ENCODE measurements at regions not wholly inside any gene's neighbourhood (a gene's known extent, or its start where the extent isn't known, plus 50 kb on each side); places are given as distances from the start of the nearest gene placed in this dataset.
"Not testable (repeated sequence)": the region's sequence is repeated elsewhere in the genome, so short reads cannot be mapped to it uniquely, and the experiment has no call there.

DNA sequence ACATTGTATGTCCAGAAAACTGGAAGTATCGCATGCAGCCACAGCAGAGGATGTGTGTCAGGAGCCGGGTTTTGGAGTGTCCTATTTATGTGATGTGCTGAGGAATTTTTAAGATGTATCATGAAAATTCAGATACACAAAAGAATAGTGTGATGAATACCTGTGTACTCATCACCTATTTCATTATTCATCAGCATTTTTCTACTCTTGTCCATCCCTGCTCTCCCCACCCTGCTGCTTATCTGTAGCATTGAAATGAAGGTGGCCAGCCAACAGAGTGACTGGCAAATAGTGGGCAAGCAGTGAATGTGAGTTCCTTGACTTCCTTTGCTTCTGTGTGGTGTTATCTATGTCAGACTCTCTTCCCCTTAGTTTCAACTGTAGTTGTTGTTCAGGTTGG lies 108.7 kb upstream of the NUTM2F start:
- not testable (repeated sequence) for H3K9me3 ChIP-seq, ATAC-seq, H3K27me3 ChIP-seq, H3K27ac ChIP-seq, H3K4me1 ChIP-seq, H3K4me3 ChIP-seq
- WGBS, 2 donors (ENCODE audit: low coverage in 1 of 2), result no CpG with 5 or more reads among the region's 2 CpGs
- H3K36me3 ChIP-seq, result peaks cover 0 to 12% of the 10 kb centered on the region in 2 donors

- H3K36me3 ChIP-seq, result peaks cover 0 to 24% of the 10 kb centered on the region in 2 donors
Measured at GRCh38 chr9:94438336-94438735, 109.9 kb upstream of the NUTM2F start.

GRCh38 chr9:94441146-94441545 lies 112.7 kb upstream of the NUTM2F start:
- 0 to 60% methylated on average over 1 of the region's 1 CpG for WGBS, 2 donors (ENCODE audit: low coverage in 1 of 2)
- H3K27ac ChIP-seq, H3K4me3 ChIP-seq, H3K27me3 ChIP-seq, H3K4me1 ChIP-seq, ATAC-seq, H3K9me3 ChIP-seq: not testable (repeated sequence)
- H3K36me3 ChIP-seq, result peaks cover 0 to 29% of the 10 kb centered on the region in 2 donors

More at GRCh38 chr9:94438336-94438735, 109.9 kb upstream of the NUTM2F start:
- H3K27ac ChIP-seq, H3K9me3 ChIP-seq, ATAC-seq, H3K4me3 ChIP-seq, H3K27me3 ChIP-seq, H3K4me1 ChIP-seq: not testable (repeated sequence)
- no CpG with 5 or more reads among the region's 1 CpG for WGBS, 2 donors (ENCODE audit: low coverage in 1 of 2)

DNA sequence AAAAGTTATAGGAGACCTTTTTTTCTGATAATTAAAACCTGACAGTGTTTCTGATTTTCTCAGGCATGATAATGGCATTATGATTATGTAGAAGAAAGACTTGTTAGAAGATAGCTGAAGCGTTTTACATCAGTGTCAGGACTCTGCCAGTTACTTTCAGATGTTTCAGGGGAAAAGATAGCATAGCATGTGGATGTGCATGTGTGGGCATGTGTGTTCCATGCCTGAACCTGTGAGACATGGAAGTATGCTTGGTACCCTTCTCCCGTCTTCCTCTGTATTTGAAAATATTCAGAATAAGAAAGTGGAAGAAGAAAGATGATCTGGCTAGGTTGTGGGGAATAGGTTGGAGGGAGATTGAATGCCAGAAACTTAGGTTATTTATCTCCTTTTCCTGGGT lies 113.1 kb upstream of the PCAT7 start:
- peaks cover 0 to 7% (median 0%) of the 10 kb centered on the region in 3 donors for H3K4me1 ChIP-seq
- TF ChIP-seq POLR2AphosphoS5 (IDR thresholded peaks at IDR 0.05), result no peak
- TF ChIP-seq POLR2A (IDR thresholded peaks at IDR 0.05), result no peak
- TF ChIP-seq CTCF (IDR thresholded peaks at IDR 0.05), result no peak
- TF ChIP-seq EP300 (IDR thresholded peaks at IDR 0.05), result no peak
- H3K36me3 ChIP-seq, result peaks cover 0 to 29% of the 10 kb centered on the region in 2 donors
- H3K4me3 ChIP-seq, result no peak overlapping the region
- H3K27ac ChIP-seq, result no peak overlapping the region
- ATAC-seq, result no peak
- no peaks in the 10 kb centered on the region for H3K9me3 ChIP-seq
- 83 to 100% methylated on average over 2 of the region's 2 CpGs for WGBS, 2 donors (ENCODE audit: low coverage in 1 of 2)
- H3K27me3 ChIP-seq, result no peaks in the 10 kb centered on the region

DNA sequence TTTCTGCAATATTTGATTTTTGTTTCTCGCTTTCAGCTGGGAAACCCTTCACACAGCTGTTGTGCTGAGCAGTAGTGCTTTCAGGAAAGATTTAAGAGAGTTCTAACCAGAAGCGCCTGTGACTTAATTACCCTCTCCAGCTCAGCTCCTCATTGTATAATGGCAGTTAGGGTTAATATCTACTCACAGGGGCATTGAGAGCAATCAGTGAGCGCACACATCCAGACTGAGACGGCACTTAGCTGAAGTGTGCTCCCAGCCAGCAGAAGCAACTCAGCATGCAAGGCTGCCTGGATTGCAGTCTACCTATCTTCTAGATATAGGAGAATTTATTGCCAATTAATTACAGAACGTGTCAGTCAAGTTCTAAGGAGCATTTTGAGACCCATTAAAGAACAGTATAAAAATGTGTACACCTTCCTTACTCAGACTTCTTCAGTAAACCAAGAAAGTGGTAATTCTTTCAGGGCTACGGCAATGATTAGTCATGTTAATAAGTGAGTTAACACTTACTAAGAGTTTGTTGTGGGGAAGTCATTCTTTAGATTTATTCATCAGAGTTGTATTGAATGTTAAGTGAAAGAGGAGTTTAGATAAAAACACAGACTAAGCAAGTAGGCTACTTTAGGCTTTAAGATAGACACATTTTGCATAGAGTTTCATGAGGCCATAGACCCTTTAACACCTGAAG lies 111.7 kb upstream of the PCAT7 start:
- Histone ChIP-seq H3K9me3 (no peaks in the 10 kb centered on the region), H3K36me3 (peaks cover 0 to 37% of the 10 kb centered on the region in 2 donors), H3K27me3 (no peaks in the 10 kb centered on the region), H3K27ac (no peak overlapping the region), H3K4me1 (peaks cover 0 to 7% (median 0%) of the 10 kb centered on the region in 3 donors), H3K4me3 (no peak overlapping the region)
- no peak for TF ChIP-seq EP300 (IDR thresholded peaks at IDR 0.05)
- no peak for TF ChIP-seq POLR2A (IDR thresholded peaks at IDR 0.05)
- TF ChIP-seq CTCF (IDR thresholded peaks at IDR 0.05), result no peak
- TF ChIP-seq POLR2AphosphoS5 (IDR thresholded peaks at IDR 0.05), result no peak
- ATAC-seq, result no peak
- 86 to 91% methylated on average over 5 to 6 of the region's 6 CpGs for WGBS, 2 donors (ENCODE audit: low coverage in 1 of 2)

GRCh38 chr9:94445863-94446262 lies 109.0 kb upstream of the PCAT7 start:
- H3K27ac ChIP-seq, result no peak overlapping the region
- TF ChIP-seq EP300 (IDR thresholded peaks at IDR 0.05), result no peak
- TF ChIP-seq CTCF (IDR thresholded peaks at IDR 0.05), result no peak
- no peak for TF ChIP-seq POLR2A (IDR thresholded peaks at IDR 0.05)
- no peak for TF ChIP-seq POLR2AphosphoS5 (IDR thresholded peaks at IDR 0.05)
- whole genome bisulfite sequencing, 2 donors (ENCODE audit: low coverage in 1 of 2), result 11 to 23% methylated on average over 2 of the region's 2 CpGs

More at GRCh38 chr9:94445863-94446262, 109.0 kb upstream of the PCAT7 start:
- no peaks in the 10 kb centered on the region for H3K27me3 ChIP-seq
- peaks cover 0 to 61% of the 10 kb centered on the region in 2 donors for H3K36me3 ChIP-seq
- H3K9me3 ChIP-seq, result no peaks in the 10 kb centered on the region
- H3K4me1 ChIP-seq, result peaks cover 0 to 7% (median 0%) of the 10 kb centered on the region in 3 donors
- no peak for ATAC-seq
- no peak overlapping the region for H3K4me3 ChIP-seq
